ENCODE measurements at regions not wholly inside any gene's neighbourhood (a gene's known extent, or its start where the extent isn't known, plus 50 kb on each side); places are given as distances from the start of the nearest gene placed in this dataset.

DNA sequence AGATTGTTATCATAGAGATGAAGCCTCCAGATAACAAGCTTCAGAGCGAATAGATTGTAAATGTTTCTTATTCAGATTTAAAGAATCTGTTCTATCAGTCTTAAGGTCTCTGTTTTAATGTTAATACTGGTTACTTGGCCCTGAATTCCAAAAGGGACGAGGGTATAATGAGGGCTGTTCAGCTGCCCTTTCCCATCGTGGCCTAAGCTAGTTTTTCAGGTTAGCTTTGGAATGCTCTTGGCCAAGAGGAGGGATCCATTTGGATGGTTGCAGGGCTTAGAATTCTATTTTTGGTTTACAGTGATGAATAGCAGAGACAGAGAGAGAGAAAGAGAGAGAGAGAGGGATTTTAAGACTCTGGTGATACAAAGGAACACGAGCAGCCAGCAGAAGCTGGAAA is 62.8 kb upstream of the UFL1 start:
- Histone ChIP-seq H3K9ac (ENCODE audit: low read length) (no peak overlapping the region), H2AFZ (ENCODE audit: insufficient read depth, low read depth, low read length, poor library complexity, severe bottlenecking) (no peak overlapping the region), H4K20me1 (ENCODE audit: control insufficient read depth, insufficient read depth, low read length, poor library complexity, severe bottlenecking) (no peaks in the 10 kb centered on the region), H3K27ac (ENCODE audit: low read length in 2 of 2) (no peak overlapping the region), H3K9me3 (ENCODE audit: control extremely low read depth in 1 of 3, control insufficient read depth in 2 of 3, insufficient read depth in 1 of 3, low read length in 2 of 3) (no peaks in the 10 kb centered on the region), H3K4me2 (replicated peaks; ENCODE audit: low read depth, low read length, poor library complexity, severe bottlenecking) (no peak overlapping the region), H3K36me3 (replicated peaks in 1 of 2; ENCODE audit: control extremely low read depth in 1 of 2, control insufficient read depth in 1 of 2, extremely low read depth in 1 of 2, insufficient read depth in 2 of 2, low read length in 1 of 2) (no peaks in the 10 kb centered on the region), H3K27me3 (replicated peaks in 1 of 4; ENCODE audit: control extremely low read depth in 1 of 4, control insufficient read depth in 3 of 4, insufficient read depth in 4 of 4, low read length in 3 of 4) (no peaks in the 10 kb centered on the region), H3K4me3 (ENCODE audit: control extremely low read depth in 1 of 5, extremely low read depth in 1 of 5, insufficient read depth in 1 of 5, low read depth in 2 of 5, low read length in 4 of 5) (no peak overlapping the region), H3K4me1 (ENCODE audit: control insufficient read depth in 2 of 2, insufficient read depth in 2 of 2, low read length in 2 of 2) (no peaks in the 10 kb centered on the region), H3K79me2 (ENCODE audit: control insufficient read depth, insufficient read depth, low read length) (no peaks in the 10 kb centered on the region)
- CTCF ChIA-PET = no interaction called here
- POLR2A ChIA-PET = no interaction called here
- no peak overlapping the region for H3K4me3 Mint-ChIP-seq
- H3K27me3 Mint-ChIP-seq = no peaks in the 10 kb centered on the region
- intact Hi-C loops (cut with micrococcal nuclease) = no loop called here
- H3K9me3 Mint-ChIP-seq (ENCODE audit: insufficient read depth) = no peaks in the 10 kb centered on the region
- WGBS (ENCODE audit: insufficient coverage) = 57% methylated on average over 4 of the region's 4 CpGs
- DNase-seq = no peak
- H3K4me1 Mint-ChIP-seq = no peaks in the 10 kb centered on the region
- TF ChIP-seq, protein P1, sequence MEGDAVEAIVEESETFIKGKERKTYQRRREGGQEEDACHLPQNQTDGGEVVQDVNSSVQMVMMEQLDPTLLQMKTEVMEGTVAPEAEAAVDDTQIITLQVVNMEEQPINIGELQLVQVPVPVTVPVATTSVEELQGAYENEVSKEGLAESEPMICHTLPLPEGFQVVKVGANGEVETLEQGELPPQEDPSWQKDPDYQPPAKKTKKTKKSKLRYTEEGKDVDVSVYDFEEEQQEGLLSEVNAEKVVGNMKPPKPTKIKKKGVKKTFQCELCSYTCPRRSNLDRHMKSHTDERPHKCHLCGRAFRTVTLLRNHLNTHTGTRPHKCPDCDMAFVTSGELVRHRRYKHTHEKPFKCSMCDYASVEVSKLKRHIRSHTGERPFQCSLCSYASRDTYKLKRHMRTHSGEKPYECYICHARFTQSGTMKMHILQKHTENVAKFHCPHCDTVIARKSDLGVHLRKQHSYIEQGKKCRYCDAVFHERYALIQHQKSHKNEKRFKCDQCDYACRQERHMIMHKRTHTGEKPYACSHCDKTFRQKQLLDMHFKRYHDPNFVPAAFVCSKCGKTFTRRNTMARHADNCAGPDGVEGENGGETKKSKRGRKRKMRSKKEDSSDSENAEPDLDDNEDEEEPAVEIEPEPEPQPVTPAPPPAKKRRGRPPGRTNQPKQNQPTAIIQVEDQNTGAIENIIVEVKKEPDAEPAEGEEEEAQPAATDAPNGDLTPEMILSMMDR (IDR thresholded peaks at IDR 0.05) = no peak
- TF ChIP-seq EZH2 (IDR thresholded peaks at IDR 0.05; ENCODE audit: borderline replicate concordance, insufficient read depth, low read depth, low read length, poor library complexity, severe bottlenecking) = no peak
- no peak overlapping the region for H3K27ac Mint-ChIP-seq
- no peak for ATAC-seq (ENCODE audit: low read depth)

DNA sequence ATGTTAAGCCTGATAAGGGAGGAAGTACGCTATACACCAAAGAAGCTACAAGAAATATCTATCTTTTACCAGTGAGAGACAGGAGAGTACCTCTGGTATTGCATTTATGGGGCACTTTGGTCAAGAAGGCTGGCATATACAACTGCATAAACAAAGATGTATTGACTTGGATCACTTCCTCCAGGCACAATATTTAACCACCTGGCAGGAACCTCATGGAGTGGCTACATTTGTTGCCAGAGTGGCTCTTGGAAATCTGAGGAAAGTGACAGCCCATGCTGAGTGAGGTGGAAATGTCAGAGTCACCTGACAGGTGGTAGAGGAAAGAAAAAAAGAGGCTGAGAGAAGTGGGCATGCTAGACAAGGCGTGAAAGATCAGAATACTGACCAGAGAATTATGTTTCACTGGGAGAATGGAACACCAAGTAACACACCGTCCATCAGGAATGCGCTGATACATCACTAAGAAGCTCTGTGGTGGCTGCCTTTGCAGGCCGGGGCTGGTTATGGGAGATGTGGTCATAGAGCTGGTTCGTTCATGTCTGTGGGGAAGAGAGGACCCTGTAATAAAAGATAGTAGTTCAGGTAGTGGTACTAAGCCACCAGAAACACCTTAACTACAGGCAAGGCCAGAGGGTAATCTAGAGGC is 61.4 kb upstream of the UFL1 start:
- Histone ChIP-seq H3K27ac (ENCODE audit: low read length in 2 of 2) (no peak overlapping the region), H3K36me3 (replicated peaks in 1 of 2; ENCODE audit: control extremely low read depth in 1 of 2, control insufficient read depth in 1 of 2, extremely low read depth in 1 of 2, insufficient read depth in 2 of 2, low read length in 1 of 2) (no peaks in the 10 kb centered on the region), H3K4me3 (ENCODE audit: control extremely low read depth in 1 of 5, extremely low read depth in 1 of 5, insufficient read depth in 1 of 5, low read depth in 2 of 5, low read length in 4 of 5) (no peak overlapping the region), H3K9me3 (ENCODE audit: control extremely low read depth in 1 of 3, control insufficient read depth in 2 of 3, insufficient read depth in 1 of 3, low read length in 2 of 3) (no peaks in the 10 kb centered on the region), H3K4me1 (ENCODE audit: control insufficient read depth in 2 of 2, insufficient read depth in 2 of 2, low read length in 2 of 2) (no peaks in the 10 kb centered on the region), H3K27me3 (replicated peaks in 1 of 4; ENCODE audit: control extremely low read depth in 1 of 4, control insufficient read depth in 3 of 4, insufficient read depth in 4 of 4, low read length in 3 of 4) (no peaks in the 10 kb centered on the region), H3K9ac (ENCODE audit: low read length) (no peak overlapping the region), H4K20me1 (ENCODE audit: control insufficient read depth, insufficient read depth, low read length, poor library complexity, severe bottlenecking) (no peaks in the 10 kb centered on the region), H3K4me2 (replicated peaks; ENCODE audit: low read depth, low read length, poor library complexity, severe bottlenecking) (no peak overlapping the region), H3K79me2 (ENCODE audit: control insufficient read depth, insufficient read depth, low read length) (no peaks in the 10 kb centered on the region), H2AFZ (ENCODE audit: insufficient read depth, low read depth, low read length, poor library complexity, severe bottlenecking) (no peak overlapping the region)
- DNase-seq (no peak), ATAC-seq (ENCODE audit: low read depth) (no peak)
- H3K27ac Mint-ChIP-seq = no peak overlapping the region
- no peaks in the 10 kb centered on the region for H3K27me3 Mint-ChIP-seq
- no peaks in the 10 kb centered on the region for H3K9me3 Mint-ChIP-seq (ENCODE audit: insufficient read depth)
- no peaks in the 10 kb centered on the region for H3K4me1 Mint-ChIP-seq
- TF ChIP-seq, protein P1 (IDR thresholded peaks at IDR 0.05) = no peak
- TF ChIP-seq EZH2 (IDR thresholded peaks at IDR 0.05; ENCODE audit: borderline replicate concordance, insufficient read depth, low read depth, low read length, poor library complexity, severe bottlenecking) = no peak
- ChIA-PET POLR2A (no interaction called here), CTCF (no interaction called here)
- no peak overlapping the region for H3K4me3 Mint-ChIP-seq
- WGBS (ENCODE audit: insufficient coverage) = 92% methylated on average over 5 of the region's 6 CpGs
- intact Hi-C loops (cut with micrococcal nuclease) = no loop called here
